ENCODE measurements at regions not wholly inside any gene's neighbourhood (a gene's known extent, or its start where the extent isn't known, plus 50 kb on each side); places are given as distances from the start of the nearest gene placed in this dataset.

GRCh38 chr13:81615031-81615430 is 1274.1 kb upstream of the SPRY2 start:
- Histone ChIP-seq H2BK15ac (ENCODE audit: low read depth, low read length) (no peak overlapping the region), H2AK5ac (ENCODE audit: low read depth, low read length) (no peak overlapping the region), H4K91ac (ENCODE audit: insufficient read depth, low read depth, low read length) (no peak overlapping the region), H4K20me1 (ENCODE audit: insufficient read depth, low read length) (no peaks in the 10 kb centered on the region), H2BK20ac (ENCODE audit: low read depth, low read length) (no peak overlapping the region), H3K9me1 (ENCODE audit: insufficient read depth, low read length) (no peaks in the 10 kb centered on the region), H3K4me1 (ENCODE audit: control insufficient read depth, insufficient read depth, low read length) (no peaks in the 10 kb centered on the region), H3K4me2 (ENCODE audit: low read depth, low read length) (no peak overlapping the region), H3K27me3 (ENCODE audit: control insufficient read depth, insufficient read depth, low read length) (no peaks in the 10 kb centered on the region), H3K9ac (ENCODE audit: low read depth, low read length) (no peak overlapping the region), H2BK5ac (ENCODE audit: low read depth, low read length, poor library complexity, severe bottlenecking) (no peak overlapping the region), H2AFZ (replicated peaks; ENCODE audit: low read length, poor library complexity) (no peak overlapping the region), H3K18ac (ENCODE audit: low read depth, low read length) (no peak overlapping the region), H2BK120ac (ENCODE audit: low read depth, low read length) (no peak overlapping the region), H3K9me3 (ENCODE audit: control insufficient read depth, insufficient read depth, low read length) (no peaks in the 10 kb centered on the region), H3K36me3 (ENCODE audit: control insufficient read depth, insufficient read depth, low read length) (no peaks in the 10 kb centered on the region), H4K8ac (ENCODE audit: low read depth in 2 of 2, low read length in 2 of 2) (no peak overlapping the region), H3K14ac (replicated peaks; ENCODE audit: low read depth, low read length) (no peak overlapping the region), H3K4me3 (ENCODE audit: insufficient read depth, low read depth, low read length) (no peak overlapping the region), H2AK9ac (replicated peaks; ENCODE audit: low read depth, low read length, poor library complexity) (no peak overlapping the region), H3K79me1 (ENCODE audit: low read depth in 1 of 2, low read length in 2 of 2) (no peaks in the 10 kb centered on the region), H3K27ac (ENCODE audit: insufficient read depth, low read length) (no peak overlapping the region), H4K5ac (ENCODE audit: low read depth, low read length) (no peak overlapping the region), H3K23ac (ENCODE audit: low read depth, low read length) (no peak overlapping the region), H3K56ac (ENCODE audit: extremely low read depth, insufficient read depth, low read length) (no peak overlapping the region), H3K4ac (ENCODE audit: low read depth, low read length) (no peak overlapping the region)
- no CpG with 5 or more reads among the region's 2 CpGs for WGBS, 2 experiments (ENCODE audit: extremely low coverage in 2 of 2, insufficient read length in 1 of 2)
- intact Hi-C loops (cut with micrococcal nuclease) = no loop called here
- no peak for ATAC-seq (ENCODE audit: low read depth)
- ChIA-PET POLR2A (ENCODE audit: unreplicated experiment) (no interaction called here), CTCF (no interaction called here)
- no TSS peak for BruUV-seq (replicated peaks)
- dilution Hi-C loops (cut with HindIII; ENCODE audit: low sequenced_read_pairs, unreplicated experiment) = no loop called here
- in situ Hi-C loops (cut with MboI; ENCODE audit: low sequenced_read_pairs) = no loop called here
- TF ChIP-seq CTCF (conservative IDR thresholded peaks at IDR 0.05; ENCODE audit: low read depth, low read length) (no peak), SMC3 (IDR thresholded peaks at IDR 0.05; ENCODE audit: low read depth, low read length) (no peak), NFE2L2 (IDR thresholded peaks at IDR 0.05; ENCODE audit: low read depth, low read length) (no peak)
- DNase-seq = no peak

All from IMR-90 (cell line).